NCI-H2171 treated with DMSO at 0.1 percent for 48 hours (cell line): ENCODE measurements at regions not wholly inside any gene's neighbourhood (a gene's known extent, or its start where the extent isn't known, plus 50 kb on each side); places are given as distances from the start of the nearest gene placed in this dataset.
"Not testable (repeated sequence)": the region's sequence is repeated elsewhere in the genome, so short reads cannot be mapped to it uniquely, and the experiment has no call there.

Experiments
- DNase-seq: peaks from one replicate; lab custom pipeline; 2025; lab: John Stamatoyannopoulos, UW

- no peak for DNase-seq
Observed at GRCh38 chr2:192971981-192972380, 777.2 kb upstream of the TMEFF2 start.

GRCh38 chr2:192969055-192969454 is 774.3 kb upstream of the TMEFF2 start:
- peak; percentile 92 for DNase-seq

- no peak for DNase-seq
Observed at GRCh38 chr2:192960945-192961344, 766.2 kb upstream of the TMEFF2 start.

- DNase-seq = not testable (repeated sequence)
Observed at GRCh38 chr2:192958615-192959014, 763.9 kb upstream of the TMEFF2 start.

- no peak for DNase-seq
Observed at GRCh38 chr2:192957425-192957824, 762.7 kb upstream of the TMEFF2 start.

GRCh38 chr2:192953116-192953515 is 758.4 kb upstream of the TMEFF2 start:
- no peak for DNase-seq

GRCh38 chr2:192952245-192952644 is 757.5 kb upstream of the TMEFF2 start:
- DNase-seq = no peak

- DNase-seq = no peak
Observed at GRCh38 chr2:192948316-192948715, 753.6 kb upstream of the TMEFF2 start.

- DNase-seq = no peak
Observed at GRCh38 chr2:192947352-192947751, 752.6 kb upstream of the TMEFF2 start.

GRCh38 chr2:192940767-192941166 is 746.0 kb upstream of the TMEFF2 start:
- peak; percentile 69 for DNase-seq

GRCh38 chr2:192932376-192932775 is 737.6 kb upstream of the TMEFF2 start:
- DNase-seq = peak; percentile 28

- DNase-seq = not testable (repeated sequence)
Observed at GRCh38 chr2:192921631-192922030, 726.9 kb upstream of the TMEFF2 start.

- DNase-seq = no peak
Observed at GRCh38 chr2:192901446-192901845, 706.7 kb upstream of the TMEFF2 start.

- DNase-seq = no peak
Observed at GRCh38 chr2:192899466-192899865, 704.7 kb upstream of the TMEFF2 start.

- not testable (repeated sequence) for DNase-seq
Observed at GRCh38 chr2:192893976-192894375, 699.2 kb upstream of the TMEFF2 start.

- DNase-seq = no peak
Observed at GRCh38 chr2:192888109-192888508, 693.4 kb upstream of the TMEFF2 start.

- DNase-seq = no peak
Observed at GRCh38 chr2:192887337-192887736, 692.6 kb upstream of the TMEFF2 start.

- DNase-seq = no peak
Observed at GRCh38 chr2:192886636-192887035, 691.9 kb upstream of the TMEFF2 start.

- no peak for DNase-seq
Observed at GRCh38 chr2:192885569-192886160, 690.9 kb upstream of the TMEFF2 start.

GRCh38 chr2:192877159-192877558 is 682.4 kb upstream of the TMEFF2 start:
- no peak for DNase-seq

- no peak for DNase-seq
Observed at GRCh38 chr2:192876698-192877097, 682.0 kb upstream of the TMEFF2 start.

- peak; percentile 34 for DNase-seq
Observed at GRCh38 chr2:192854706-192855105, 660.0 kb upstream of the TMEFF2 start.

GRCh38 chr2:192854031-192854430 is 659.3 kb upstream of the TMEFF2 start:
- no peak for DNase-seq

GRCh38 chr2:192828947-192829346 is 634.2 kb upstream of the TMEFF2 start:
- DNase-seq = no peak

- no peak for DNase-seq
Observed at GRCh38 chr2:192828175-192828574, 633.4 kb upstream of the TMEFF2 start.
